Retinal pigment epithelial cell (primary cell): ENCODE measurements at regions not wholly inside any gene's neighbourhood (a gene's known extent, or its start where the extent isn't known, plus 50 kb on each side); places are given as distances from the start of the nearest gene placed in this dataset.

ENCODE experiments used
- DNase-seq: peaks from one replicate; pipeline ENCODE4 v3.0.0-alpha.2; 2010; ENCODE audit warnings: low read depth
- H3K4me3 ChIP-seq: 2 replicates; pipeline ENCODE4 v1.5.1; 2011; ENCODE audit warnings: mild to moderate bottlenecking, low read length, control low read depth, moderate library complexity
- CTCF ChIP-seq: conservative IDR thresholded peaks from 2 replicates; pipeline ENCODE4 v1.5.1; 2011; ENCODE audit warnings: low read depth, low read length, control low read depth, inconsistent platforms

- DNase-seq: no peak
- TF ChIP-seq CTCF: no peak
- H3K4me3 ChIP-seq: no peak overlapping the region
Measured at GRCh38 chr5:51449026-51449425, 65.8 kb downstream of the ISL1 start.

- no peak overlapping the region for H3K4me3 ChIP-seq
- no peak for TF ChIP-seq CTCF
- no peak for DNase-seq
Measured at GRCh38 chr5:51452562-51452961, 69.3 kb downstream of the ISL1 start.

- H3K4me3 ChIP-seq: peak overlapping the region; percentile 34
- DNase-seq: peak; percentile 57
- no peak for TF ChIP-seq CTCF
Measured at GRCh38 chr5:51465165-51465564, 81.9 kb downstream of the ISL1 start.

- no peak overlapping the region for H3K4me3 ChIP-seq
- no peak for DNase-seq
- no peak for TF ChIP-seq CTCF
Measured at GRCh38 chr5:51466214-51466613, 83.0 kb downstream of the ISL1 start.

GRCh38 chr5:51468196-51468595 is 84.9 kb downstream of the ISL1 start:
- H3K4me3 ChIP-seq: no peak overlapping the region
- TF ChIP-seq CTCF: peak; percentile 30
- DNase-seq: no peak

- no peak overlapping the region for H3K4me3 ChIP-seq
- DNase-seq: no peak
- no peak for TF ChIP-seq CTCF
Measured at GRCh38 chr5:51471630-51472029, 88.4 kb downstream of the ISL1 start.

- no peak for TF ChIP-seq CTCF
- no peak for DNase-seq
- H3K4me3 ChIP-seq: no peak overlapping the region
Measured at GRCh38 chr5:51472472-51472871, 89.2 kb downstream of the ISL1 start.
